ENCODE measurements at regions not wholly inside any gene's neighbourhood (a gene's known extent, or its start where the extent isn't known, plus 50 kb on each side); places are given as distances from the start of the nearest gene placed in this dataset.

DNA sequence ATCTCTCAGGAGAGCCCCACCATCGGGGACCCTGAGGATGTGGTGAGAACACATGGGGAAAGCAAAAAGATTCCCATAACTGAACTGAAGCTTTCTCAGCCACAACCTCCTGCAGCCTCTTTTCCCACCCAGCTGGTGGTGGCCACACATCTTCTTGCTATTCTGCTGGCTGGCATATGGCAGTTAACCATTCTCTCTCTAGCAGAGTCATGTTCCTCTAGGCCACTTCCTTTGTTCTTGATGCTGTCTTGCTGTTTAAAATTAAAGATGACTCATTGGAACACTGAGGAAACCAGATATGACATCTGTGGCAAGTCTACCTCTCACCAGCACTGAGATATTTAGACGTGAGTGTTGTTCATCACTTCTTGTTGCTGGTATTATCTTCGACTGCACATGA lies 180.3 kb upstream of the ROBO2 start:
- TF ChIP-seq CTCF (IDR thresholded peaks at IDR 0.05), result no peak
- TF ChIP-seq POLR2A (IDR thresholded peaks at IDR 0.05), result no peak
